OCI-LY1 (cell line): ENCODE measurements at regions not wholly inside any gene's neighbourhood (a gene's known extent, or its start where the extent isn't known, plus 50 kb on each side); places are given as distances from the start of the nearest gene placed in this dataset.

ENCODE experiments used
- EZH2 ChIP-seq: fragments of 200-600 bp; sonication (generic), shearing (Covaris generic); IDR thresholded peaks from 2 replicates; pipeline ENCODE4 v1.8.0; 2017; ENCODE audit warnings: borderline replicate concordance, mixed run types, mild to moderate bottlenecking, antibody characterized with exemption, low read length, moderate library complexity, mixed read lengths
- TF ChIP-seq, protein P1 (sequence below): fragments of 200-600 bp; sonication (generic), shearing (Covaris generic); IDR thresholded peaks from 2 replicates; pipeline ENCODE4 v1.5.1; 2017; ENCODE audit warnings: mild to moderate bottlenecking, antibody characterized with exemption, low read length, moderate library complexity, mixed read lengths

GRCh38 chr3:165658027-165658426, 179.2 kb downstream of the BCHE start:
- TF ChIP-seq, protein P1, sequence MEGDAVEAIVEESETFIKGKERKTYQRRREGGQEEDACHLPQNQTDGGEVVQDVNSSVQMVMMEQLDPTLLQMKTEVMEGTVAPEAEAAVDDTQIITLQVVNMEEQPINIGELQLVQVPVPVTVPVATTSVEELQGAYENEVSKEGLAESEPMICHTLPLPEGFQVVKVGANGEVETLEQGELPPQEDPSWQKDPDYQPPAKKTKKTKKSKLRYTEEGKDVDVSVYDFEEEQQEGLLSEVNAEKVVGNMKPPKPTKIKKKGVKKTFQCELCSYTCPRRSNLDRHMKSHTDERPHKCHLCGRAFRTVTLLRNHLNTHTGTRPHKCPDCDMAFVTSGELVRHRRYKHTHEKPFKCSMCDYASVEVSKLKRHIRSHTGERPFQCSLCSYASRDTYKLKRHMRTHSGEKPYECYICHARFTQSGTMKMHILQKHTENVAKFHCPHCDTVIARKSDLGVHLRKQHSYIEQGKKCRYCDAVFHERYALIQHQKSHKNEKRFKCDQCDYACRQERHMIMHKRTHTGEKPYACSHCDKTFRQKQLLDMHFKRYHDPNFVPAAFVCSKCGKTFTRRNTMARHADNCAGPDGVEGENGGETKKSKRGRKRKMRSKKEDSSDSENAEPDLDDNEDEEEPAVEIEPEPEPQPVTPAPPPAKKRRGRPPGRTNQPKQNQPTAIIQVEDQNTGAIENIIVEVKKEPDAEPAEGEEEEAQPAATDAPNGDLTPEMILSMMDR = no peak
- no peak for TF ChIP-seq EZH2
